ENCODE measurements at regions not wholly inside any gene's neighbourhood (a gene's known extent, or its start where the extent isn't known, plus 50 kb on each side); places are given as distances from the start of the nearest gene placed in this dataset.

DNA sequence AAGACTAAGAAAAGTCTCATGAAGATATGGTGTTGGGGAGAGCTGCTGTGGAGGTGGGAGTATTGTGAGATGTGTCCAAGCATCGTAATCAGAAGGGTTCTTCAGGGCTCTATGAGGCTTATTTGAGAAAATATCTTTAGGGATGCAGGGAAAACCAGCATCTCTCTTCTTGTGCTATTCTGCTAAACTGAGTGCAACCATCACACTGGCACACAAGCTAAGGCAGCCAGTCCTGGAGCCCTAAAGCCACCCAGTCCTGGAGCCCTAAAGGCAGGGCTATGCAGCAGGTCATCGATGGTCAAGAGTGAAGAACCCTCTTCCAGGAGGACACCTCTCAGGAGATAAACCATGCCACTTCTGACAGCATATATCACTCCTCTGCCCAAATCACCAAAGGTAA is 445.2 kb upstream of the MIR17HG start:
- no peak overlapping the region for H3K27ac Mint-ChIP-seq
- H3K9me3 Mint-ChIP-seq = peaks cover 12% of the 10 kb centered on the region
- H3K36me3 Mint-ChIP-seq (ENCODE audit: low read depth) = no peaks in the 10 kb centered on the region
- no peaks in the 10 kb centered on the region for H3K4me1 Mint-ChIP-seq (ENCODE audit: low read depth)
- CTCF ChIA-PET = no interaction called here
- H3K27me3 Mint-ChIP-seq (ENCODE audit: low read depth) = no peaks in the 10 kb centered on the region
- H3K4me3 Mint-ChIP-seq = no peak overlapping the region
- intact Hi-C loops (cut with micrococcal nuclease) = no loop called here
- DNase-seq = no peak

DNA sequence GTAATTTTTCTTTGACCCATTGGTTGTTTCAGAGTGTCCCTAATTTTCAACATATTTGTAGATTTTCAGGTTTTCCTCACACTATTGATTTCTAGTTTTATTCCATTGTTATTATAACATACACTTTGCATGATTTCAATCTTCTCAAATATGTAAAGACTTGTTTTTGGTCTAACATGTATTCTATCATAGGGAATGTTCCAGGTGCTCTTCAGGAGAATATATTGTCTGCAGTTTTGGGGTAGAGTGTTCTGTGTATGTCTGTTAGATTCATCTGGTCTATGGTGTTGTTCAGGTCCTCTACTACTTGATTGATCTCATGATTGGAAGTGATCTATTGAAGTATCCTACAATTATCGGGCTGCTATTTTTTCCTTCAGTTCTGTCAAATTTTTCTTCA is 440.9 kb upstream of the MIR17HG start:
- no peak overlapping the region for H3K4me3 Mint-ChIP-seq
- intact Hi-C loops (cut with micrococcal nuclease) = no loop called here
- CTCF ChIA-PET = no interaction called here

DNA sequence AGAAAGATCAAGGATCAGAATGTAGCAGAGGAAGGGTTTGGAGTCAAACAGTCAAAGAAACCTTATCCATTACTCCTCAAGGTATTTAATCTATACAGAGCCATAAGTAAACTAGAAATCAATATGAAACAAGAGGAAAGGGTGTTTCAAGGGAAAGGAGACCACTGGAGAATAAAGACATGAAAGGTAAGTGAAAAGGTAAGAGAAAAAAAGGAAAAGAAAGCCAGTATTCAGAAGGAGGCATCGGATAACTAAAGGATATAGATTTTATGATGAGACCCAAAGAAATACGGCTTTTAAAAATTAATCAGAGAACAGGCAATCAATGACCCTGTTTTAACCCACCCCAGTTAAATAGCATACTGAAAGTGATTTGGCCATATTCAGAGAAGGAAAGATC is 438.7 kb upstream of the MIR17HG start:
- H3K27me3 Mint-ChIP-seq (ENCODE audit: low read depth) = no peaks in the 10 kb centered on the region
- intact Hi-C loops (cut with micrococcal nuclease) = no loop called here

More for the DNA sequence above, 440.9 kb upstream of the MIR17HG start:
- no peaks in the 10 kb centered on the region for H3K36me3 Mint-ChIP-seq (ENCODE audit: low read depth)
- H3K27ac Mint-ChIP-seq = no peak overlapping the region
- H3K9me3 Mint-ChIP-seq = peaks cover 10% of the 10 kb centered on the region
- DNase-seq = no peak
- H3K4me1 Mint-ChIP-seq (ENCODE audit: low read depth) = no peaks in the 10 kb centered on the region
- no peaks in the 10 kb centered on the region for H3K27me3 Mint-ChIP-seq (ENCODE audit: low read depth)

DNA sequence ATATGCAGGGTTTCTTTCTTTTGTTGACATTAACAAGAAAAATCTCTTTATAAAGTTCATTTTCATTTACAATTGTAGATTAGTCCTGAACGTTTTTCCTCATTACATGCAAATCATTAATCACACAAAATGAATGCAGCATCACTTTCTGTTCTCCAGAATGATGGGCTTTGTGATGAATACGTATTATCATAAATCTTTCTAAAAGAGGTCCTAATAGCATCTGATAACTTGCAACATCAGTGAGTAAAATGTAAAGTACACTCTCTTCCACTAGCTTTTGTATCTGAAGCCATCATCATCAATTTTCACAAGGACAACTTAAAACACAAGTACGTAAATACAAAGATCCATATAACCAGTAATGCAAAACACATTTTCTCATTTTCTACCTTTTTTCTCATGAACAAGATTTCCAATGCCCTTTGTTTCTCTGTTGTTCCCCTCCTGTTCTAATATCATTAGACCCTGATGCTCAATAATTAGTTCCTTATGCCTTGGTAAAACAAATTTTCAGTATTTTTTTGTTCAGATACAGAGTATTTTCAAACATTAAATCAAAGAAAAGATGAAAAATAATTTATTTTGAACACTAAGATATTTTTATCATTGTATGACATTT is 437.4 kb upstream of the MIR17HG start:
- CTCF ChIA-PET = no interaction called here

More for the DNA sequence above, 438.7 kb upstream of the MIR17HG start:
- no peaks in the 10 kb centered on the region for H3K4me1 Mint-ChIP-seq (ENCODE audit: low read depth)
- CTCF ChIA-PET = no interaction called here
- no peak overlapping the region for H3K27ac Mint-ChIP-seq
- no peaks in the 10 kb centered on the region for H3K36me3 Mint-ChIP-seq (ENCODE audit: low read depth)
- H3K9me3 Mint-ChIP-seq = peaks cover 10% of the 10 kb centered on the region
- H3K4me3 Mint-ChIP-seq = no peak overlapping the region
- DNase-seq = no peak

DNA sequence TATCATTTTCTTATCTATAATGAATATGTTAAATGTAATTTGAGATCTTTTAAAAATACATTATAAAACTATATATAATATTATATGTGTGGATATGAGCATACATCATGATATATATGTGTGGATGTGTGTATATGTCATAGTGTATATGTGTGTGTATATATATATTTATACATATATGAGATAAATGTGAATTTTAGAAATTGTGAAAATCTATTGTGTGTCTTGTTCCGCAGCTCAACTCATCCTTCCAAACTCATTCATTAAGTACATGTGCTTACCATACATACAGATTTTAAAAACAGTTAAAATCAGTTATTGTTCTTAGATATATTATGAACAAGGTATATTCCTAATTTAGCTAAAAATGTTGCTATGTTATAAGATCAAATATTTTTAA is 435.2 kb upstream of the MIR17HG start:
- Mint-ChIP-seq H3K4me1 (ENCODE audit: low read depth) (no peaks in the 10 kb centered on the region), H3K27me3 (ENCODE audit: low read depth) (no peaks in the 10 kb centered on the region), H3K27ac (no peak overlapping the region), H3K36me3 (ENCODE audit: low read depth) (no peaks in the 10 kb centered on the region), H3K4me3 (no peak overlapping the region), H3K9me3 (peaks cover 2% of the 10 kb centered on the region)
- DNase-seq = no peak
- CTCF ChIA-PET = no interaction called here
- intact Hi-C loops (cut with micrococcal nuclease) = no loop called here

More for the DNA sequence above, 437.4 kb upstream of the MIR17HG start:
- Mint-ChIP-seq H3K9me3 (peaks cover 10% of the 10 kb centered on the region), H3K4me3 (no peak overlapping the region), H3K4me1 (ENCODE audit: low read depth) (no peaks in the 10 kb centered on the region), H3K27me3 (ENCODE audit: low read depth) (no peaks in the 10 kb centered on the region), H3K36me3 (ENCODE audit: low read depth) (no peaks in the 10 kb centered on the region), H3K27ac (no peak overlapping the region)
- intact Hi-C loops (cut with micrococcal nuclease) = no loop called here
- no peak for DNase-seq

DNA sequence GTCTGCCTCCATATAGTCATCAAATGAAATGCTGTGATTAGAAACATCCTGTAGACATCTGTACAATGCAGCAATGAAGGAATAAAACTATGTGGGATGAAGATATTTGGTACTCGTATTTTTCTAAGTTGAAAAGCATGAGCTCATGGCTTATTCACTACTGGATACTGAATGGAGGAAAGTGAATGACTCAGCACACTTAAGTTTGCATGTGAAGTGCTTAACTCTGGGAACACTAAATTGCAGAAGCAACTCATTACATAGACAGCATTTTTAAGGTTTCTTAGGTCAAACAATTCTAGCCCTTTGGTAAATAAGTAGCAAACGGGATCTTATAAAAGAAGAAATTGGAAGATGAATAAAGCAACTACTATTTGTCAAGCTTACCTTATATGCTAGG is 429.0 kb upstream of the MIR17HG start:
- intact Hi-C loops (cut with micrococcal nuclease) = no loop called here
- CTCF ChIA-PET = interaction anchor here (0.6 kb wide), 1 partner anchor 91 kb away, joined by 3 read pairs; no protein-coding TSS in a partner anchor
- no peak overlapping the region for H3K27ac Mint-ChIP-seq

DNA sequence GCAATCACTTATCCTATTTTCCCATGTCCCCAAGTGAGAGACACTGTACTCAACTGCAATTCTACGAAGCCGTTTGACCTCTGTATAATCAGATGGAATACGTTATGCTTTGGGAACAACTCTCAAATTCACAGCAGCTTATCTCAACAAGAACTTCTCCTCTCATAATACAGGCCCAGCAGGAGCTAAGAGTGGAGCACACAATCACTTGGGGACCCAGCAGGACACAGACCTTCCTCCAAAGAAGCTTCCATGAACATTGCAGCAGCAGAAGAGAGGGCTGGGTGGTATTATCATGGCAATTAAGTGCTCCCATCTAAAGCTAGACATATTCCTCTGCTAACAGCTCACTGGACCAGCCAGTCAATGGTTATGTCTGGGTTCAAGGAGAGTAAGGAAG is 428.3 kb upstream of the MIR17HG start:
- H3K36me3 Mint-ChIP-seq (ENCODE audit: low read depth) = no peaks in the 10 kb centered on the region
- intact Hi-C loops (cut with micrococcal nuclease) = no loop called here
- no peaks in the 10 kb centered on the region for H3K9me3 Mint-ChIP-seq
- no peaks in the 10 kb centered on the region for H3K27me3 Mint-ChIP-seq (ENCODE audit: low read depth)
- CTCF ChIA-PET = interaction anchor here (0.6 kb wide), 1 partner anchor 90 kb away, joined by 3 read pairs; no protein-coding TSS in a partner anchor
- no peak overlapping the region for H3K4me3 Mint-ChIP-seq
- H3K27ac Mint-ChIP-seq = no peak overlapping the region
- no peaks in the 10 kb centered on the region for H3K4me1 Mint-ChIP-seq (ENCODE audit: low read depth)
- no peak for DNase-seq

More for the DNA sequence above, 429.0 kb upstream of the MIR17HG start:
- H3K4me3 Mint-ChIP-seq = no peak overlapping the region
- no peaks in the 10 kb centered on the region for H3K4me1 Mint-ChIP-seq (ENCODE audit: low read depth)
- no peaks in the 10 kb centered on the region for H3K9me3 Mint-ChIP-seq
- H3K27me3 Mint-ChIP-seq (ENCODE audit: low read depth) = no peaks in the 10 kb centered on the region
- DNase-seq = no peak
- H3K36me3 Mint-ChIP-seq (ENCODE audit: low read depth) = no peaks in the 10 kb centered on the region

DNA sequence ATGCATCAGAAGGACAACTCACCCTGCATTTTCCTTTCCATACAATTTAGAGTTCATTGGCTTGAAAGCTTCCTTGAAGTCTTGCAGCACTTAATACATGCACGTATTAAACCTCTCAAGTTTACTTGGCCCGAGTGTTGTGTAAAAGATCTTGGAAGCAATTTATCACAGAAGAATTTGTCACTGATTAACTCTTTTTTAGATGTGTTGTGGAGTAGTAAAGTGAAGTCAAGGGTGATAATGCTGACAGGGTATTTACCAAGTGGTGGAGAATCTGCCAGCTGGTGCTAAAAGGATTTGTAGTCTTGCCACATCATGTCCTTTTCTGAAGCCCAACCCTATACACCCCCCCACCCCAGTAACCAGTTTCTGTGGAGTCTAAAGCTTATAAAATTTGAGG is 421.0 kb upstream of the MIR17HG start:
- Mint-ChIP-seq H3K27me3 (ENCODE audit: low read depth) (no peaks in the 10 kb centered on the region), H3K27ac (no peak overlapping the region), H3K9me3 (no peaks in the 10 kb centered on the region), H3K4me3 (no peak overlapping the region), H3K36me3 (ENCODE audit: low read depth) (no peaks in the 10 kb centered on the region), H3K4me1 (ENCODE audit: low read depth) (no peaks in the 10 kb centered on the region)
- intact Hi-C loops (cut with micrococcal nuclease) = no loop called here
- no peak for DNase-seq
- CTCF ChIA-PET = no interaction called here

DNA sequence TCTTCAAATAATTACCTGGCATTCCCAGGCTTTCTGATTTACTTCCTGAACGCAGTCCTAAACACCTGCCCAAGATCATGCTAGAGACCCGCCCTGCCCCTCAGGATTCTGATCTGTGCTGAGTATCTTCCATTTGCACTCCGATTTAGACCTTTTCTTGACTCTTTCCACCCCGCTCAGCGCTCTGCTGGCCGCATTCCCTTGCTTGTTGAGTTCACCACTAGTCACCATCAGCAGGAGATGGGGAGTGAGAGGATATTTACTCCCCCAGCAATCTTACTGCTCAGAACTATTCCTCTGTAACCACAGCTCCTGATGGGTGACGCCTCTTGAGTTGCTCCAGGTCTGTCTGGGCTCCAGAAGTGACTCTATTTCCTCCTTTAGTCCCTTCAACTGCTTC is 419.4 kb upstream of the MIR17HG start:
- CTCF ChIA-PET = no interaction called here

DNA sequence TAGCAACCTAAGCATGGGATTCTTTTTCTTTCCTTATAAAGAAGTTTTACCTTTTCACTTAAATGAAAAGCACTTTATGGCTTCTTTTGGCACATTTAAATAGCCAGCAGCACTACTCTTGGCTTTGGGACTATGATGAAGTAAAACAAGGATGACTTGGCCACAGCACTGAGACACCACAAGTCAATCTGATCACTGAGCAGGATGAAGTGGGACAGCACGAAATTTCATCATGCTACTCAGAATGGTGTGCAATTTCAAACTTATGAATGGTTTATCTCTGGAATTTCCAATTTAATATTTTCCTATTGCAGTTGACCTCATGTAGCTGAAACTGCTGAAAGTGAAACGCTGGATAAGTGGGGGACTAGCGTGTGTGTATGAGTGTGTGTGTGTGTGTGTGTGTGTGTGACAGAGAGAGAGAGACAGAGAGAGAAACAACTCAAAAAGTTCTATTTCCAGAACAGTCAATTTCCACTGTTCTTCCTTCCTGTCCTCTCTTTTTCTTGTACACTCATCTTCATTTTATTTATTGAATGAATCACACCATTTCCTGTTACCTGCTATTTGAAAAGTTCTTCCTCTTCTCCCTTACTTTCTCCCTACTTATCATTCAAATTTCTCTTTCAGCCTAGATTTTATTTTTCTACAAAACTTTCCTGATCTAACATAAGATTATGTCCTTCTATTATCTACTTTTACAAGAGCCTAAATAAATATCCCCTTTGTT is 414.2 kb upstream of the MIR17HG start:
- H3K36me3 Mint-ChIP-seq (ENCODE audit: low read depth) = no peaks in the 10 kb centered on the region
- peaks cover 2% of the 10 kb centered on the region for H3K9me3 Mint-ChIP-seq
- intact Hi-C loops (cut with micrococcal nuclease) = no loop called here
- DNase-seq = no peak
- H3K4me3 Mint-ChIP-seq = no peak overlapping the region
- no peak overlapping the region for H3K27ac Mint-ChIP-seq
- CTCF ChIA-PET = no interaction called here
- H3K4me1 Mint-ChIP-seq (ENCODE audit: low read depth) = no peaks in the 10 kb centered on the region
- no peaks in the 10 kb centered on the region for H3K27me3 Mint-ChIP-seq (ENCODE audit: low read depth)

More for the DNA sequence above, 419.4 kb upstream of the MIR17HG start:
- peaks cover 2% of the 10 kb centered on the region for H3K9me3 Mint-ChIP-seq
- intact Hi-C loops (cut with micrococcal nuclease) = no loop called here
- no peaks in the 10 kb centered on the region for H3K4me1 Mint-ChIP-seq (ENCODE audit: low read depth)
- DNase-seq = no peak
- H3K27ac Mint-ChIP-seq = no peak overlapping the region
- H3K4me3 Mint-ChIP-seq = no peak overlapping the region
- no peaks in the 10 kb centered on the region for H3K36me3 Mint-ChIP-seq (ENCODE audit: low read depth)
- no peaks in the 10 kb centered on the region for H3K27me3 Mint-ChIP-seq (ENCODE audit: low read depth)

DNA sequence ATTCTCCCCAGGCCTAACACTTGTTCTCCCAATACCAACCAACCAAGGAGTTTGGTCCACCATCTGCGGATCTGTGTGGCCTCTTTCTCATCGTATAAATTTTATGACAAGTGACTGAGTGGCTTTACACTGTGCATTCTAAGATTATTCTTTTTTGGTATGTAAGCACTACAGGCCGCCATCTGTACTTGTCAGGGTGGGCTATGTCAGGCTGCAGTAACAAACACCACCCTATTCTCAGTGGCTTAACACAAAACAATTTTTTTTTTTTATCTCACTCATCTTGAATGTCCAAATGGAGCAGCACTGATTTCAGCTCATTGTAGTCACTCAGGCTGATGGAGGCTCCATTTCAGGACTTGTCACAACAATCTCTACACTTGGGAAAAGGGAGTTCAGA is 412.7 kb upstream of the MIR17HG start:
- DNase-seq = no peak
- no peaks in the 10 kb centered on the region for H3K27me3 Mint-ChIP-seq (ENCODE audit: low read depth)
- no peaks in the 10 kb centered on the region for H3K4me1 Mint-ChIP-seq (ENCODE audit: low read depth)
- peaks cover 2% of the 10 kb centered on the region for H3K9me3 Mint-ChIP-seq
- no peak overlapping the region for H3K4me3 Mint-ChIP-seq
- intact Hi-C loops (cut with micrococcal nuclease) = no loop called here
- H3K27ac Mint-ChIP-seq = no peak overlapping the region
- no peaks in the 10 kb centered on the region for H3K36me3 Mint-ChIP-seq (ENCODE audit: low read depth)
- CTCF ChIA-PET = no interaction called here

DNA sequence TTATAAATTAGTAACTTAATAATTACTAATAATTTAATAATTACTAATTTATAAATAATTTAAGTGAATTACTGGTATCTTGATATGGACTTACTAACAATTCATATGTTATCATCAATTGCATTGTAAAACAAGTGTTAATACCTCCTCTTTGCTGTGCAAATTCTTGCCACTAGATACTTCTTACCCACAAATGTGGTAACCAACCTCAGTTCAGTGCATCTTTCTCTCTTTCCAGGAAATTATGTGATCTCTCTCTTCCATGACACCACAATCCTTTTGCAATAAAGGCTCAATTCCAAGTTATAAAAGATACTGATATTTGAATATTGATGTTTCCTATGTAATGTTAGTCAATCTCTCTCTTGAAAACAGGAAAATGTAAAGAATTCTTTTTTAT is 408.6 kb upstream of the MIR17HG start:
- no peaks in the 10 kb centered on the region for H3K4me1 Mint-ChIP-seq (ENCODE audit: low read depth)
- CTCF ChIA-PET = no interaction called here
- DNase-seq = no peak
- no peaks in the 10 kb centered on the region for H3K36me3 Mint-ChIP-seq (ENCODE audit: low read depth)
- no peaks in the 10 kb centered on the region for H3K27me3 Mint-ChIP-seq (ENCODE audit: low read depth)
- no peak overlapping the region for H3K4me3 Mint-ChIP-seq
- H3K9me3 Mint-ChIP-seq = peaks cover 2% of the 10 kb centered on the region
- intact Hi-C loops (cut with micrococcal nuclease) = no loop called here
- no peak overlapping the region for H3K27ac Mint-ChIP-seq

DNA sequence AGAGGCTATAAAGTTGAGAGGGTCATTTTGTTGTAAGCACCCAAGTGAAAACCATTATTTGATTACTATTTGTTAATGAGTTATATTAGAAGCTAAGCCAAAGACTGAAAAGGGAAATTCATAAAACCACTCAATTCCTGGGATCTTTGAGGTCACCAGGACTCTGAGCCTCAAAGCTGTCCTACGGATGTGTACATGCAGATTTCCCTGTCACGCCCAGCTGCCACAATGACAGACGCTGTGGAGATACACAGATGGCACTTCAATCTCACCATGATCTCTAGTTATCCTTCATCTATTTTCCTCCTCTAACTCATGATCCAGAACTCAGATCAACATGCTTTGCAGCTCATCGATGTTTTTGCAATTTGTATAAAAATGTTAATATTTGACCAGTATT is 403.5 kb upstream of the MIR17HG start:
- Mint-ChIP-seq H3K36me3 (ENCODE audit: low read depth) (no peaks in the 10 kb centered on the region), H3K4me3 (no peak overlapping the region), H3K4me1 (ENCODE audit: low read depth) (no peaks in the 10 kb centered on the region), H3K27me3 (ENCODE audit: low read depth) (no peaks in the 10 kb centered on the region), H3K9me3 (peaks cover 2% of the 10 kb centered on the region), H3K27ac (no peak overlapping the region)
- CTCF ChIA-PET = no interaction called here
- DNase-seq = no peak
- intact Hi-C loops (cut with micrococcal nuclease) = no loop called here

Data from activated naive CD4-positive, alpha-beta T cell treated with anti-CD3 and anti-CD28 coated beads for 36 hours (primary cell).